Testis (tissue), 2 donors: ENCODE measurements at regions not wholly inside any gene's neighbourhood (a gene's known extent, or its start where the extent isn't known, plus 50 kb on each side); places are given as distances from the start of the nearest gene placed in this dataset.

ENCODE experiments used
- DNase-seq: peaks from one replicate; pipeline ENCODE4 v3.0.0-alpha.2; 2019
- H3K27ac ChIP-seq, 2 donors: fragments of 200-600 bp; sonication (generic); one replicate each; pipeline ENCODE4 v1.5.1; 2019
- H3K27me3 ChIP-seq: fragments of 200-600 bp; sonication (generic); one replicate; pipeline ENCODE4 v1.5.1; 2019
- H3K36me3 ChIP-seq: fragments of 200-600 bp; sonication (generic); one replicate; pipeline ENCODE4 v1.5.1; 2017; ENCODE audit warnings: low read depth; ENCODE audit errors: missing control alignments
- H3K4me1 ChIP-seq: fragments of 200-600 bp; sonication (generic); one replicate; pipeline ENCODE4 v1.5.1; 2019
- H3K4me3 ChIP-seq, 2 donors: fragments of 200-600 bp; sonication (generic); one replicate each; pipeline ENCODE4 v1.5.1; 2017 to 2019
- H3K9me3 ChIP-seq: fragments of 200-600 bp; sonication (generic); one replicate; pipeline ENCODE4 v1.5.1; 2017
- POLR2A ChIP-seq: fragments of 450-650 bp; IDR thresholded peaks from one replicate; pipeline ENCODE4 v1.6.1; 2017; ENCODE audit warnings: antibody characterized with exemption, mild to moderate bottlenecking, moderate library complexity
- WGBS, 2 donors: methylation state at CpG; one replicate each; pipeline ENCODE4 v1.1.5; 2018; 5-methylcytosine and 5-hydroxymethylcytosine counted together
- intact Hi-C: fragments of 100-400 bp; cut with DNase I; formaldehyde crosslinking; loops from one replicate; pipeline ENCODE4 v1.15.1; 2023; ENCODE audit warnings: low total_unique reads
- TF ChIP-seq, protein P1 (sequence below), 3 experiments: fragments of 450-650 bp in 2 of 3; fragments of 200-600 bp in 1 of 3; sonication (generic) in 1 of 3; IDR thresholded peaks; one replicate each; pipeline ENCODE4 v1.5.1; 2016 to 2019; ENCODE audit warnings: antibody characterized with exemption in 3 of 3, mild to moderate bottlenecking in 2 of 3, moderate library complexity in 1 of 3

DNA sequence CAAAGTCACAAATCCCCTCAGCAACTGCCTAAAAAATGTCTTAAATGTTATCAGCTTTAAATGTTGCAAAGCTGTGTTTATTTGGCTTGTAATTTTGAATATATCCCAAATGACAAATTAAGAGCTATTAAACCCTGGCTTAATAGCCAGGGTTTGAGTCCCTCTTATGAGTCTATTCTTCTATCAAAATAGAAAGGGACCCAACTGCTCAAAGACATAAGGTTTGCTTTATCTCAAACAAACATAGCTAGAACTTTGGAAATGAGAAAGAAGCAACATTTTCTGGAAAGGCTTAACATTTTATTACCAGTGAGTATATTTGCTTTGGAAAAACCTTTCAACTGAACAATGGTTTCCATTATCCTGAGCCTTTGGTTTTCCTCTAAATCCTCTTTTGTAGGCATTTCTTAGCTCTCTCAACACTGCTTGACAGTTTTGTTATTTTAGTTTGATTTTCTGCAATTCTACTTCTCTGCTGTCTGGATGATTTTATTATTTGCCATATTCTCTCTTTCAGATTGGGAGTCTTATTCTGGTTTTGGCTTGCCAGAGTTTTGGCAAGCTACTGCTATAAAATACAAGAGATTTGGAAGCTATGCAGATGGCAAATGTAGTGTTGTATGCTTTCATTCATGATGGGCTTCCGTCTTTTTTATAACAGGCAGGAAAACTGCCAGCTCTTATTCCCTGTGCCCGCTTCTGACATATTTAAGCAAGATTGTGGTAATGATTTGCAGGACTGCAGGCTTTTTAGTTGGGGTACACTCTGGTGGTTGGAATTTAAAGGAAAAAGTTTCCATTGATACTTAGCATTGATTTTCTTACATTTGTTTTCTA lies 734.9 kb downstream of the DTWD2 start:
- no peak overlapping the region for H3K27ac ChIP-seq
- no peak for DNase-seq

DNA sequence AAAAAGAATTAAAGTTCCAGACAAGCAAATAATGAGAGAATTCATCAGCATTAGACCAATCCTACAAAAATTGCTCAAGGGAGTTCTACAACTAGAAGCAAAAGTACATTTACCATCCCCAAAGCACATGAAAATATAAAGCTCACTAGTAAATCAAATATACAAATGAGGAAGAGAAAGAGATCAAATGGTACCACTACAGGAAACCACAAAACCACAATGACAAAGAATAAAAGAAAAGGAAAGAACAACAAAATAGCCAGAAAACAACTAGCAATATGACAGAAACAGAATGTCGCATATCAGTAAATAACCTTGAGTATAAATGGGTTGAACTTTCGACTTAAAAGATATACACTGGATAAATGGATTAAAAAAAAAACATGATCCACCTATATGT lies 739.0 kb downstream of the DTWD2 start:
- no peak for TF ChIP-seq POLR2A
- TF ChIP-seq, protein P1, sequence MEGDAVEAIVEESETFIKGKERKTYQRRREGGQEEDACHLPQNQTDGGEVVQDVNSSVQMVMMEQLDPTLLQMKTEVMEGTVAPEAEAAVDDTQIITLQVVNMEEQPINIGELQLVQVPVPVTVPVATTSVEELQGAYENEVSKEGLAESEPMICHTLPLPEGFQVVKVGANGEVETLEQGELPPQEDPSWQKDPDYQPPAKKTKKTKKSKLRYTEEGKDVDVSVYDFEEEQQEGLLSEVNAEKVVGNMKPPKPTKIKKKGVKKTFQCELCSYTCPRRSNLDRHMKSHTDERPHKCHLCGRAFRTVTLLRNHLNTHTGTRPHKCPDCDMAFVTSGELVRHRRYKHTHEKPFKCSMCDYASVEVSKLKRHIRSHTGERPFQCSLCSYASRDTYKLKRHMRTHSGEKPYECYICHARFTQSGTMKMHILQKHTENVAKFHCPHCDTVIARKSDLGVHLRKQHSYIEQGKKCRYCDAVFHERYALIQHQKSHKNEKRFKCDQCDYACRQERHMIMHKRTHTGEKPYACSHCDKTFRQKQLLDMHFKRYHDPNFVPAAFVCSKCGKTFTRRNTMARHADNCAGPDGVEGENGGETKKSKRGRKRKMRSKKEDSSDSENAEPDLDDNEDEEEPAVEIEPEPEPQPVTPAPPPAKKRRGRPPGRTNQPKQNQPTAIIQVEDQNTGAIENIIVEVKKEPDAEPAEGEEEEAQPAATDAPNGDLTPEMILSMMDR (IDR thresholded peaks at IDR 0.05), result no peak
- H3K9me3 ChIP-seq, result no peaks in the 10 kb centered on the region
- H3K4me1 ChIP-seq, result peaks cover 5% of the 10 kb centered on the region
- WGBS, 2 donors, result 76 to 78% methylated on average over 2 of the region's 2 CpGs
- H3K27ac ChIP-seq, result no peak overlapping the region
- H3K36me3 ChIP-seq, result no peaks in the 10 kb centered on the region
- H3K4me3 ChIP-seq, result no peak overlapping the region
- H3K27me3 ChIP-seq, result no peaks in the 10 kb centered on the region
- DNase-seq, result no peak
- intact Hi-C loops, result no loop called here

More for the DNA sequence above, 734.9 kb downstream of the DTWD2 start:
- Histone ChIP-seq H3K36me3 (no peaks in the 10 kb centered on the region), H3K9me3 (no peaks in the 10 kb centered on the region), H3K27me3 (no peaks in the 10 kb centered on the region), H3K4me3 (no peak overlapping the region), H3K4me1 (peaks cover 5% of the 10 kb centered on the region)
- 64 to 70% methylated on average over 2 of the region's 2 CpGs for WGBS, 2 donors
- TF ChIP-seq POLR2A, result no peak
- TF ChIP-seq, protein P1 (IDR thresholded peaks at IDR 0.05), result no peak
- intact Hi-C loops, result no loop called here

DNA sequence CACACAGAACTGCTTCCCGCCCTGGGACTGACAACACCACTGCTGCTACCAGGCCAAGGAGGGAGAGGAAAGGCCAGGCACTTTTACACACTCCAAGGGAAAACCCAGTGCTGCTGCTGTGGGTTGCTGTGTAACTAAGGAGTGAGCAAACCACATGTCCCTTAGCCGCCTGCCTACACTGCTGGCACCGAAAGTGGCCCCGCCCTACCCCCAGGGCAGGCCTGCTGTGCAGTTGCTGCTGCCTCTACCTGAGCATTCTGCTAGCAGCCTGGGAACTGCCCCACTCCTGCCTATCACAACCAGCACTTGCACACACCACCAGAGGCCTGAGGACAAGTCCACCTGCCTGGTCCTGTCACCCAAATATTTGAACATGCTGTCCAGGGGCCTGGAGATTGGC lies 740.9 kb downstream of the DTWD2 start:
- no peak for TF ChIP-seq POLR2A
- TF ChIP-seq, protein P1 (IDR thresholded peaks at IDR 0.05), result no peak
- no peak overlapping the region for H3K4me3 ChIP-seq
- H3K9me3 ChIP-seq, result no peaks in the 10 kb centered on the region
- H3K27ac ChIP-seq, result no peak overlapping the region
- 67 to 97% methylated on average over 1 to 4 of the region's 4 CpGs for WGBS, 2 donors
- H3K36me3 ChIP-seq, result no peaks in the 10 kb centered on the region
- no peaks in the 10 kb centered on the region for H3K4me1 ChIP-seq
- no peaks in the 10 kb centered on the region for H3K27me3 ChIP-seq
- DNase-seq, result no peak
- intact Hi-C loops, result no loop called here

DNA sequence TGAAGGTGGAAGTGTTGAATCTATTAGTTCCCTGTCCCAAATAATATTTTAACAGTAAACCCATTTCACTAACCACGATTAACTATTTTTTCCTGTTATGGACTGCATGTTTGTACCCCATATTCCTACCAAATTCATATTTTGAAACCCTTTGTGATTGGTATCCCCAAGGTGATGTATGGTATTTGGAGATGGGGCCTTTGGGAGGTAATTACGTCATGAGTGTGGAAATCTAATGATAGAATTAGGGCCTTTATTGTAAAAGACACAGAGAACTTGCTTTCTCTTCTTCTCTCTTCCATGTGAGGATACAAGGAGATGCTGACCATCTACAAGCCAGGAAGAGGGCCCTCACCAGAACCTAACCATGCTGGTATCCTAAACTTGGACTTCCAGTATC lies 744.7 kb downstream of the DTWD2 start:
- Histone ChIP-seq H3K9me3 (no peaks in the 10 kb centered on the region), H3K27ac (no peak overlapping the region), H3K36me3 (no peaks in the 10 kb centered on the region), H3K4me3 (no peak overlapping the region), H3K27me3 (no peaks in the 10 kb centered on the region), H3K4me1 (no peaks in the 10 kb centered on the region)
- TF ChIP-seq POLR2A, result no peak
- TF ChIP-seq, protein P1 (IDR thresholded peaks at IDR 0.05), result no peak
- intact Hi-C loops, result no loop called here
- DNase-seq, result no peak
- 89 to 97% methylated on average over 2 of the region's 2 CpGs for WGBS, 2 donors

DNA sequence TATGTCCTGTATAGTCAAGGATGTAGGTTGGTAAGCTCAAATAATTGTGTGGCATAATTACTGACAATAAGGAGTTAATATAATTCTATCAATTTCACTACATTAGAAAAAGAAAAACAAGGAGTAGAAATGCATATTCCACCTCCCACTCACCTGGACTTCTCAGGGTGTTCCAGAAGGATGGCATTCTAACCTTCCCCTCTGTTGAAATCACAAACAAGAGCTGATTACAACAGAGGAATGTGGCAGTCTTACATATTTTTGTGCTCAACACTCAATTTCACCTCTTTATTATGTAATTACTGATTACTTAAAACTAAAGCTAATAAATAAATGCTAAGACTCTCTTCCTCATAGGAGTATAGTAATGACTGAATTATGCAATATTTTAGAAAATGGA lies 745.3 kb downstream of the DTWD2 start:
- DNase-seq, result no peak
- TF ChIP-seq POLR2A, result no peak
- TF ChIP-seq, protein P1 (IDR thresholded peaks at IDR 0.05), result no peak
- intact Hi-C loops, result no loop called here
- H3K36me3 ChIP-seq, result no peaks in the 10 kb centered on the region
- H3K9me3 ChIP-seq, result no peaks in the 10 kb centered on the region
- H3K27ac ChIP-seq, result no peak overlapping the region
- H3K4me1 ChIP-seq, result no peaks in the 10 kb centered on the region
- no peaks in the 10 kb centered on the region for H3K27me3 ChIP-seq
- H3K4me3 ChIP-seq, result no peak overlapping the region
